ENCODE measurements at regions not wholly inside any gene's neighbourhood (a gene's known extent, or its start where the extent isn't known, plus 50 kb on each side); places are given as distances from the start of the nearest gene placed in this dataset.

DNA sequence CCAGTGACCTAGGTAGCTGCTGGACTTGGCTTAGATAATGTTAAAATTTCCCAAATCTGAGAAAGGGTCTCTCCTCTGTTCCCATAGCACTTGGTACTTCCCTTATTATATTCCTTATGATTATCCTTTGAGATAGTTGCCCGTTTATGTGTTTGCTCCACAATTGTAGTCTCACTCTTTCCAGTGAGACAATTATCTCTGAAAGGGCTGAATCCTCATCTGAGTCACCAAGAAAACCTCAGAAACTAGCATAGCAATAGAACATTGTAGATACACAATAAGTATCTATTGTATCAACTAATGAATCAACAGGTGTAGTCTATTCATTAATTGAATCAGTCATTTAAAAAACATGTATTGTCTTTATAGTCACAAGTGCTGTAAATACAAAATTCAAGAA is 119.1 kb upstream of the FAR2 start:
- Histone ChIP-seq H2BK20ac (ENCODE audit: low read depth, low read length, poor library complexity, severe bottlenecking) (no peak overlapping the region), H3K18ac (ENCODE audit: insufficient read length, low read depth, low read length) (no peak overlapping the region), H2AK5ac (ENCODE audit: insufficient read length, low read length) (no peak overlapping the region), H3K9ac (ENCODE audit: extremely low read depth, insufficient read length, low read length) (no peak overlapping the region), H3K23ac (ENCODE audit: insufficient read length, low read depth, low read length) (no peak overlapping the region), H3K27ac (ENCODE audit: insufficient read length, low read depth, low read length) (no peak overlapping the region), H3K14ac (ENCODE audit: insufficient read depth, low read length) (no peak overlapping the region), H4K5ac (ENCODE audit: insufficient read length, low read depth, low read length) (no peak overlapping the region), H3T11ph (ENCODE audit: low read length) (no peak overlapping the region), H3K23me2 (ENCODE audit: insufficient read length, low read depth, low read length, poor library complexity, severe bottlenecking) (no peaks in the 10 kb centered on the region), H4K20me1 (ENCODE audit: control insufficient read depth, insufficient read depth, insufficient read length) (no peaks in the 10 kb centered on the region), H4K8ac (replicated peaks; ENCODE audit: insufficient read length, low read depth, low read length) (no peak overlapping the region), H3K27me3 (ENCODE audit: insufficient read depth, low read length) (no peaks in the 10 kb centered on the region), H2AFZ (ENCODE audit: low read length) (no peak overlapping the region), H2BK5ac (ENCODE audit: insufficient read length, low read length) (no peak overlapping the region), H2BK120ac (ENCODE audit: low read depth, low read length, poor library complexity, severe bottlenecking) (no peak overlapping the region), H3K4me2 (ENCODE audit: insufficient read depth, insufficient read length, low read length) (no peak overlapping the region), H3K4ac (ENCODE audit: low read depth, low read length) (no peak overlapping the region), H3K4me1 (ENCODE audit: insufficient read depth, low read length) (no peaks in the 10 kb centered on the region), H2BK12ac (ENCODE audit: insufficient read length, low read depth, low read length) (no peak overlapping the region), H3K9me3 (ENCODE audit: control insufficient read depth, low read depth, low read length) (no peaks in the 10 kb centered on the region), H4K91ac (ENCODE audit: insufficient read length, low read depth, low read length) (no peak overlapping the region), H3K79me2 (ENCODE audit: insufficient read depth, low read length) (no peaks in the 10 kb centered on the region), H3K79me1 (ENCODE audit: insufficient read depth, low read depth, low read length, poor library complexity, severe bottlenecking) (no peaks in the 10 kb centered on the region), H3K56ac (ENCODE audit: insufficient read length, low read depth, low read length) (no peak overlapping the region), H2BK15ac (ENCODE audit: low read depth, low read length) (no peak overlapping the region)
- H3K4me3 Mint-ChIP-seq: no peak overlapping the region
- H3K36me3 Mint-ChIP-seq (ENCODE audit: insufficient read depth in 1 of 3, low read depth in 3 of 3): no peaks in the 10 kb centered on the region
- peaks cover 2% of the 10 kb centered on the region; the same call in 1 of the 2 replicates for H3K27me3 Mint-ChIP-seq (ENCODE audit: low read depth)
- no CpG with 5 or more reads among the region's 1 CpG for WGBS (ENCODE audit: extremely low coverage, insufficient read length, low lambda C conversion rate)
- H3K27ac Mint-ChIP-seq: no peak overlapping the region
- no peaks in the 10 kb centered on the region for H3K9me3 Mint-ChIP-seq
- H3K4me1 Mint-ChIP-seq: no peaks in the 10 kb centered on the region
- DNase-seq: no peak
- TF ChIP-seq, protein P1, sequence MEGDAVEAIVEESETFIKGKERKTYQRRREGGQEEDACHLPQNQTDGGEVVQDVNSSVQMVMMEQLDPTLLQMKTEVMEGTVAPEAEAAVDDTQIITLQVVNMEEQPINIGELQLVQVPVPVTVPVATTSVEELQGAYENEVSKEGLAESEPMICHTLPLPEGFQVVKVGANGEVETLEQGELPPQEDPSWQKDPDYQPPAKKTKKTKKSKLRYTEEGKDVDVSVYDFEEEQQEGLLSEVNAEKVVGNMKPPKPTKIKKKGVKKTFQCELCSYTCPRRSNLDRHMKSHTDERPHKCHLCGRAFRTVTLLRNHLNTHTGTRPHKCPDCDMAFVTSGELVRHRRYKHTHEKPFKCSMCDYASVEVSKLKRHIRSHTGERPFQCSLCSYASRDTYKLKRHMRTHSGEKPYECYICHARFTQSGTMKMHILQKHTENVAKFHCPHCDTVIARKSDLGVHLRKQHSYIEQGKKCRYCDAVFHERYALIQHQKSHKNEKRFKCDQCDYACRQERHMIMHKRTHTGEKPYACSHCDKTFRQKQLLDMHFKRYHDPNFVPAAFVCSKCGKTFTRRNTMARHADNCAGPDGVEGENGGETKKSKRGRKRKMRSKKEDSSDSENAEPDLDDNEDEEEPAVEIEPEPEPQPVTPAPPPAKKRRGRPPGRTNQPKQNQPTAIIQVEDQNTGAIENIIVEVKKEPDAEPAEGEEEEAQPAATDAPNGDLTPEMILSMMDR (conservative IDR thresholded peaks at IDR 0.05): no peak

All from H9 (cell line).